Ovary (tissue), 3 donors: ENCODE measurements at regions not wholly inside any gene's neighbourhood (a gene's known extent, or its start where the extent isn't known, plus 50 kb on each side); places are given as distances from the start of the nearest gene placed in this dataset.

ENCODE experiments used
- CTCF ChIP-seq, 3 donors: fragments of 450-650 bp in 2 of 3; fragments of 200-600 bp in 1 of 3; IDR thresholded peaks; one replicate each; pipeline versions ENCODE4 v1.5.1 to v1.8.0; 2016 to 2022; ENCODE audit warnings: antibody characterized with exemption in 3 of 3, mild to moderate bottlenecking in 1 of 3
- EP300 ChIP-seq: sonication (generic); formaldehyde crosslinking; IDR thresholded peaks from one replicate; pipeline ENCODE4 v1.6.1; 2017; ENCODE audit warnings: antibody characterized with exemption
- POLR2A ChIP-seq: fragments of 450-650 bp; IDR thresholded peaks from one replicate; pipeline ENCODE4 v1.6.1; 2017; ENCODE audit warnings: antibody characterized with exemption, mild to moderate bottlenecking, moderate library complexity
- donor health status: DM: no; HTN: no; CAD: no.

GRCh38 chr12:24603371-24603770 is 345.5 kb downstream of the BCAT1 start:
- TF ChIP-seq CTCF (IDR thresholded peaks at IDR 0.05), result no peak
- no peak for TF ChIP-seq POLR2A
- TF ChIP-seq EP300, result no peak
